ENCODE measurements at regions not wholly inside any gene's neighbourhood (a gene's known extent, or its start where the extent isn't known, plus 50 kb on each side); places are given as distances from the start of the nearest gene placed in this dataset.

GRCh38 chr1:115173151-115173550, 83.8 kb upstream of the TSPAN2 start (continued):
- TF ChIP-seq BCL11A (IDR thresholded peaks at IDR 0.05; ENCODE audit: low read depth, low read length) = no peak
- TF ChIP-seq E2F4 (IDR thresholded peaks at IDR 0.05; ENCODE audit: low read depth, low read length) = no peak
- TF ChIP-seq MYB (IDR thresholded peaks at IDR 0.05; ENCODE audit: borderline replicate concordance, low read depth, low read length) = no peak
- TF ChIP-seq ZBTB33 (IDR thresholded peaks at IDR 0.05) = no peak
- TF ChIP-seq SMAD5 (IDR thresholded peaks at IDR 0.05; ENCODE audit: low read depth) = no peak
- TF ChIP-seq YBX1 (IDR thresholded peaks at IDR 0.05) = no peak

GRCh38 chr1:115172270-115172669, 83.0 kb upstream of the TSPAN2 start:
- Histone ChIP-seq H3K9me3 (replicated peaks; ENCODE audit: control insufficient read depth, insufficient read depth, low read length) (no peaks in the 10 kb centered on the region), H3K4me1 (ENCODE audit: control insufficient read depth, insufficient read depth, low read length) (no peaks in the 10 kb centered on the region), H3K4me3 (no peak overlapping the region), H3K36me3 (ENCODE audit: control insufficient read depth in 2 of 2, insufficient read depth in 2 of 2, low read length in 1 of 2) (no peaks in the 10 kb centered on the region), H2AFZ (ENCODE audit: control insufficient read depth, low read depth, low read length) (no peak overlapping the region), H3K27me3 (replicated peaks in 1 of 2; ENCODE audit: control insufficient read depth in 2 of 2, insufficient read depth in 2 of 2, low read length in 1 of 2) (no peaks in the 10 kb centered on the region; a peak in 1 of 4 replicates), H3K79me2 (ENCODE audit: control insufficient read depth, insufficient read depth, low read length) (no peaks in the 10 kb centered on the region), H3K9ac (ENCODE audit: control insufficient read depth, insufficient read depth, low read length) (no peak overlapping the region), H4K20me1 (ENCODE audit: control insufficient read depth, insufficient read depth) (no peaks in the 10 kb centered on the region), H3K4me2 (ENCODE audit: control insufficient read depth, insufficient read depth) (no peak overlapping the region), H3K27ac (ENCODE audit: control insufficient read depth, insufficient read depth) (no peak overlapping the region)
- WGBS (ENCODE audit: insufficient coverage, insufficient replicate concordance, low lambda C conversion rate, missing lambda C conversion rate) = 0% methylated on average over 2 of the region's 2 CpGs
- ChIA-PET POLR2A (interaction anchor here (1.0 kb wide), 1 partner anchor 30 kb away, joined by 6 read pairs; no protein-coding TSS in a partner anchor), SMC1A (ENCODE audit: uncharacterized antibody, unreplicated experiment) (interaction anchor here (1.4 kb wide), 1 partner anchor 101 kb away, joined by 3 read pairs; no protein-coding TSS in a partner anchor), CTCF (no interaction called here), RAD21 (ENCODE audit: unreplicated experiment) (no interaction called here)
- no peak for ATAC-seq
- BruUV-seq (replicated peaks) = no TSS peak
- in situ Hi-C loops (cut with MboI) = no loop called here
- DNase-seq (ENCODE audit: low read depth, low spot score) = no peak
- intact Hi-C loops (cut with micrococcal nuclease; ENCODE audit: unreplicated experiment) = no loop called here
- FAIRE-seq = no peak
- no peak for TF ChIP-seq PBX3 (IDR thresholded peaks at IDR 0.05; ENCODE audit: insufficient replicate concordance, low read depth, low read length)
- no peak for TF ChIP-seq IRF3 (IDR thresholded peaks at IDR 0.05)
- TF ChIP-seq, protein P1, sequence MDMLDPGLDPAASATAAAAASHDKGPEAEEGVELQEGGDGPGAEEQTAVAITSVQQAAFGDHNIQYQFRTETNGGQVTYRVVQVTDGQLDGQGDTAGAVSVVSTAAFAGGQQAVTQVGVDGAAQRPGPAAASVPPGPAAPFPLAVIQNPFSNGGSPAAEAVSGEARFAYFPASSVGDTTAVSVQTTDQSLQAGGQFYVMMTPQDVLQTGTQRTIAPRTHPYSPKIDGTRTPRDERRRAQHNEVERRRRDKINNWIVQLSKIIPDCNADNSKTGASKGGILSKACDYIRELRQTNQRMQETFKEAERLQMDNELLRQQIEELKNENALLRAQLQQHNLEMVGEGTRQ (IDR thresholded peaks at IDR 0.05; ENCODE audit: borderline replicate concordance, low read depth, low read length) = no peak
- TF ChIP-seq NRF1 (conservative IDR thresholded peaks at IDR 0.05; ENCODE audit: low read depth, low read length) = no peak
- TF ChIP-seq TARDBP (IDR thresholded peaks at IDR 0.05; ENCODE audit: borderline replicate concordance) = no peak
- TF ChIP-seq HSF1 (IDR thresholded peaks at IDR 0.05; ENCODE audit: low read depth, low read length) = no peak
- TF ChIP-seq TCF12 (IDR thresholded peaks at IDR 0.05; ENCODE audit: low read depth, low read length) = no peak
- TF ChIP-seq HDGF (IDR thresholded peaks at IDR 0.05) = no peak
- no peak for TF ChIP-seq SMAD1 (IDR thresholded peaks at IDR 0.05; ENCODE audit: low read depth, partially characterized antibody)

Measured in GM12878 (cell line).